ENCODE measurements at regions not wholly inside any gene's neighbourhood (a gene's known extent, or its start where the extent isn't known, plus 50 kb on each side); places are given as distances from the start of the nearest gene placed in this dataset.

DNA sequence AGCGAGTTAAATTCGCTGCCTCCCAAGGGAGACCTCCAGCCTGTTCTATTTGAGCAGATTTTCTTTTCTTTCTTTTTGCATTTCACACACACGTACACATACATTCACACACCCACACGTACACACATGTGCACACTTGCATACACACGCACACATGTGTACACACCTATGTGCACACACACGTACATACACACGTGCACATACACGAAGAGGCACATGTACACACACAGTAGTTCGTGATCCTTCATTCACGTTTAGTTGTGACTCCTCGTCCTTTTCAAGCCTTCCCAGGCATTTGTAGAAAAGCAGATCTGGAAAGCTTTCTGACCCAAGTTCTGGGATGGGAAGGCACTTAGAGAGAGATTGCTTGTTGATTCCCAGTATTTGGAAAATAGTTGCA is 290.8 kb upstream of the COBL start:
- TF ChIP-seq, protein P1, sequence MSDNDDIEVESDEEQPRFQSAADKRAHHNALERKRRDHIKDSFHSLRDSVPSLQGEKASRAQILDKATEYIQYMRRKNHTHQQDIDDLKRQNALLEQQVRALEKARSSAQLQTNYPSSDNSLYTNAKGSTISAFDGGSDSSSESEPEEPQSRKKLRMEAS (IDR thresholded peaks at IDR 0.05): no peak
- TF ChIP-seq YY1 (IDR thresholded peaks at IDR 0.05; ENCODE audit: low read depth) (no peak), EP300 (IDR thresholded peaks at IDR 0.05; ENCODE audit: borderline replicate concordance) (no peak), TAF1 (IDR thresholded peaks at IDR 0.05; ENCODE audit: low read depth) (no peak), EGR1 (IDR thresholded peaks at IDR 0.05) (no peak), CREB1 (IDR thresholded peaks at IDR 0.05; ENCODE audit: low read depth) (no peak), FOXM1 (IDR thresholded peaks at IDR 0.05; ENCODE audit: borderline replicate concordance, low read depth) (no peak), RAD21 (IDR thresholded peaks at IDR 0.05; ENCODE audit: low read depth) (no peak), ZBTB7A (IDR thresholded peaks at IDR 0.05; ENCODE audit: low read depth) (no peak)
- TF ChIP-seq, protein P2, sequence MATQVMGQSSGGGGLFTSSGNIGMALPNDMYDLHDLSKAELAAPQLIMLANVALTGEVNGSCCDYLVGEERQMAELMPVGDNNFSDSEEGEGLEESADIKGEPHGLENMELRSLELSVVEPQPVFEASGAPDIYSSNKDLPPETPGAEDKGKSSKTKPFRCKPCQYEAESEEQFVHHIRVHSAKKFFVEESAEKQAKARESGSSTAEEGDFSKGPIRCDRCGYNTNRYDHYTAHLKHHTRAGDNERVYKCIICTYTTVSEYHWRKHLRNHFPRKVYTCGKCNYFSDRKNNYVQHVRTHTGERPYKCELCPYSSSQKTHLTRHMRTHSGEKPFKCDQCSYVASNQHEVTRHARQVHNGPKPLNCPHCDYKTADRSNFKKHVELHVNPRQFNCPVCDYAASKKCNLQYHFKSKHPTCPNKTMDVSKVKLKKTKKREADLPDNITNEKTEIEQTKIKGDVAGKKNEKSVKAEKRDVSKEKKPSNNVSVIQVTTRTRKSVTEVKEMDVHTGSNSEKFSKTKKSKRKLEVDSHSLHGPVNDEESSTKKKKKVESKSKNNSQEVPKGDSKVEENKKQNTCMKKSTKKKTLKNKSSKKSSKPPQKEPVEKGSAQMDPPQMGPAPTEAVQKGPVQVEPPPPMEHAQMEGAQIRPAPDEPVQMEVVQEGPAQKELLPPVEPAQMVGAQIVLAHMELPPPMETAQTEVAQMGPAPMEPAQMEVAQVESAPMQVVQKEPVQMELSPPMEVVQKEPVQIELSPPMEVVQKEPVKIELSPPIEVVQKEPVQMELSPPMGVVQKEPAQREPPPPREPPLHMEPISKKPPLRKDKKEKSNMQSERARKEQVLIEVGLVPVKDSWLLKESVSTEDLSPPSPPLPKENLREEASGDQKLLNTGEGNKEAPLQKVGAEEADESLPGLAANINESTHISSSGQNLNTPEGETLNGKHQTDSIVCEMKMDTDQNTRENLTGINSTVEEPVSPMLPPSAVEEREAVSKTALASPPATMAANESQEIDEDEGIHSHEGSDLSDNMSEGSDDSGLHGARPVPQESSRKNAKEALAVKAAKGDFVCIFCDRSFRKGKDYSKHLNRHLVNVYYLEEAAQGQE (IDR thresholded peaks at IDR 0.05; ENCODE audit: low read depth): no peak
- TF ChIP-seq, protein P3, sequence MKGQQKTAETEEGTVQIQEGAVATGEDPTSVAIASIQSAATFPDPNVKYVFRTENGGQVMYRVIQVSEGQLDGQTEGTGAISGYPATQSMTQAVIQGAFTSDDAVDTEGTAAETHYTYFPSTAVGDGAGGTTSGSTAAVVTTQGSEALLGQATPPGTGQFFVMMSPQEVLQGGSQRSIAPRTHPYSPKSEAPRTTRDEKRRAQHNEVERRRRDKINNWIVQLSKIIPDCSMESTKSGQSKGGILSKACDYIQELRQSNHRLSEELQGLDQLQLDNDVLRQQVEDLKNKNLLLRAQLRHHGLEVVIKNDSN (IDR thresholded peaks at IDR 0.05): no peak

Data from Ishikawa (cell line).